ENCODE measurements at regions not wholly inside any gene's neighbourhood (a gene's known extent, or its start where the extent isn't known, plus 50 kb on each side); places are given as distances from the start of the nearest gene placed in this dataset.

GRCh38 chr12:93279565-93280412 lies 97.9 kb upstream of the NUDT4 start:
- TF ChIP-seq CTCF (IDR thresholded peaks at IDR 0.05) = no peak
- TF ChIP-seq MEF2A (IDR thresholded peaks at IDR 0.05; ENCODE audit: borderline replicate concordance, low read depth) = no peak
- TF ChIP-seq GABPA (IDR thresholded peaks at IDR 0.05; ENCODE audit: low read depth) = no peak
- no peak for TF ChIP-seq FOXJ3 (CRISPR knock-in tag; IDR thresholded peaks at IDR 0.05)

Data from SK-N-SH (cell line).